Hepatocyte (in vitro differentiated cells): ENCODE measurements at regions not wholly inside any gene's neighbourhood (a gene's known extent, or its start where the extent isn't known, plus 50 kb on each side); places are given as distances from the start of the nearest gene placed in this dataset.

Experiments
- DNase-seq: peaks from one replicate; pipeline ENCODE4 v3.0.0-alpha.2; 2016; ENCODE audit warnings: low spot score
- H2AFZ ChIP-seq: fragments of 200-600 bp; sonication (generic); 2 replicates; pipeline ENCODE4 v1.6.0; 2016; ENCODE audit warnings: antibody characterized with exemption, mild to moderate bottlenecking
- H3K27ac ChIP-seq: fragments of 200-600 bp; sonication (generic); 2 replicates; pipeline ENCODE4 v1.5.1; 2016; ENCODE audit warnings: mild to moderate bottlenecking
- H3K27me3 ChIP-seq: fragments of 200-600 bp; sonication (generic); 2 replicates; pipeline ENCODE4 v1.6.1; 2016
- H3K36me3 ChIP-seq: fragments of 200-600 bp; sonication (generic); replicated peaks from 2 replicates; pipeline ENCODE4 v1.5.1; 2016; ENCODE audit warnings: low read depth; ENCODE audit not compliant: insufficient read depth
- H3K4me1 ChIP-seq: fragments of 200-600 bp; sonication (generic); 2 replicates; pipeline ENCODE4 v1.5.1; 2016; ENCODE audit warnings: mild to moderate bottlenecking, moderate library complexity; ENCODE audit not compliant: insufficient read depth
- H3K4me2 ChIP-seq: fragments of 200-600 bp; sonication (generic); 2 replicates; pipeline ENCODE4 v1.6.0; 2016
- H3K4me3 ChIP-seq: fragments of 200-600 bp; sonication (generic); 2 replicates; pipeline ENCODE4 v1.5.1; 2016; ENCODE audit warnings: mild to moderate bottlenecking
- H3K79me2 ChIP-seq: fragments of 200-600 bp; sonication (generic); 2 replicates; pipeline ENCODE4 v1.6.0; 2017; ENCODE audit warnings: mild to moderate bottlenecking
- H3K9me2 ChIP-seq: fragments of 200-600 bp; sonication (generic); replicated peaks from 2 replicates; pipeline ENCODE4 v1.6.0; 2017; ENCODE audit warnings: mild to moderate bottlenecking; ENCODE audit not compliant: insufficient read depth
- H3K9me3 ChIP-seq: fragments of 200-600 bp; sonication (generic); 2 replicates; pipeline ENCODE4 v1.5.1; 2016; ENCODE audit warnings: low read depth, mild to moderate bottlenecking
- H4K20me1 ChIP-seq: fragments of 200-600 bp; sonication (generic); 2 replicates; pipeline ENCODE4 v1.6.0; 2016; ENCODE audit warnings: mild to moderate bottlenecking; ENCODE audit not compliant: insufficient read depth, poor library complexity, severe bottlenecking
- EZH2 ChIP-seq: fragments of 200-600 bp; sonication (generic); IDR thresholded peaks from 2 replicates; pipeline ENCODE4 v1.6.1; 2016; ENCODE audit warnings: antibody characterized with exemption, mild to moderate bottlenecking, borderline replicate concordance
- EZH2phosphoT487 ChIP-seq: fragments of 200-600 bp; sonication (generic); IDR thresholded peaks from one replicate; pipeline ENCODE4 v1.6.1; 2018; ENCODE audit warnings: antibody characterized with exemption, mild to moderate bottlenecking, low read depth, moderate library complexity; ENCODE audit not compliant: unreplicated experiment, severe bottlenecking
- WGBS: methylation state at CpG from one replicate; pipeline ENCODE4 v1.1.6; 2016; ENCODE audit warnings: low lambda C conversion rate; ENCODE audit errors: missing lambda C conversion rate; 5-methylcytosine and 5-hydroxymethylcytosine counted together
- TF ChIP-seq, protein P1 (sequence below): fragments of 200-600 bp; sonication (generic); IDR thresholded peaks from 2 replicates; pipeline ENCODE4 v1.5.1; 2016; ENCODE audit warnings: antibody characterized with exemption, mild to moderate bottlenecking; ENCODE audit not compliant: poor library complexity

DNA sequence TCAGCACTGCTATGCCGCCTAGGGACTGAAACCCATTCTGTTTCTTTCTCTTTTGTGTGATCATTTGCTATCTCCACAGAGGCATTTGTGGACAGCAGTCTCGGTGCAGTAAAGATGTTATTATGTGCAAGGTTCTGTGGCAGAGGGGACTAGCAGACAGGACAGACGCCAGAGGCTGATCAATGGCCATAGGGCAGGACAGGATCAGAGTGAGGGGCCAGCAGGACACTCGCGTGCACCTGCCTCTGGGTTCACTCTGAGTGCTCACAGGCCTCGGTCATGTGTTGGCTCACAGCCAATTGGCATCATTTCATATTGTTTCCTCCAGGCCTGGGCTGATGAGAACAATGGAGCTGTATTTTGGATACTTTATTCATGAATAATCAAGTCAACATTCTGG lies 212.6 kb downstream of the TGFB2 start:
- no peak overlapping the region for H2AFZ ChIP-seq
- no peak overlapping the region for H3K27ac ChIP-seq
- no peak overlapping the region for H3K4me2 ChIP-seq
- H3K4me1 ChIP-seq: no peaks in the 10 kb centered on the region
- H3K79me2 ChIP-seq: no peaks in the 10 kb centered on the region
- H3K27me3 ChIP-seq: no peaks in the 10 kb centered on the region
- no peaks in the 10 kb centered on the region for H3K9me3 ChIP-seq
- WGBS: 60% methylated on average over 6 of the region's 6 CpGs
- H3K4me3 ChIP-seq: no peak overlapping the region
- no peaks in the 10 kb centered on the region for H3K9me2 ChIP-seq
- no peaks in the 10 kb centered on the region for H4K20me1 ChIP-seq
- no peaks in the 10 kb centered on the region for H3K36me3 ChIP-seq
- TF ChIP-seq, protein P1, sequence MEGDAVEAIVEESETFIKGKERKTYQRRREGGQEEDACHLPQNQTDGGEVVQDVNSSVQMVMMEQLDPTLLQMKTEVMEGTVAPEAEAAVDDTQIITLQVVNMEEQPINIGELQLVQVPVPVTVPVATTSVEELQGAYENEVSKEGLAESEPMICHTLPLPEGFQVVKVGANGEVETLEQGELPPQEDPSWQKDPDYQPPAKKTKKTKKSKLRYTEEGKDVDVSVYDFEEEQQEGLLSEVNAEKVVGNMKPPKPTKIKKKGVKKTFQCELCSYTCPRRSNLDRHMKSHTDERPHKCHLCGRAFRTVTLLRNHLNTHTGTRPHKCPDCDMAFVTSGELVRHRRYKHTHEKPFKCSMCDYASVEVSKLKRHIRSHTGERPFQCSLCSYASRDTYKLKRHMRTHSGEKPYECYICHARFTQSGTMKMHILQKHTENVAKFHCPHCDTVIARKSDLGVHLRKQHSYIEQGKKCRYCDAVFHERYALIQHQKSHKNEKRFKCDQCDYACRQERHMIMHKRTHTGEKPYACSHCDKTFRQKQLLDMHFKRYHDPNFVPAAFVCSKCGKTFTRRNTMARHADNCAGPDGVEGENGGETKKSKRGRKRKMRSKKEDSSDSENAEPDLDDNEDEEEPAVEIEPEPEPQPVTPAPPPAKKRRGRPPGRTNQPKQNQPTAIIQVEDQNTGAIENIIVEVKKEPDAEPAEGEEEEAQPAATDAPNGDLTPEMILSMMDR: no peak
- TF ChIP-seq EZH2 (no peak), EZH2phosphoT487 (no peak)
- DNase-seq: peak; percentile 21

DNA sequence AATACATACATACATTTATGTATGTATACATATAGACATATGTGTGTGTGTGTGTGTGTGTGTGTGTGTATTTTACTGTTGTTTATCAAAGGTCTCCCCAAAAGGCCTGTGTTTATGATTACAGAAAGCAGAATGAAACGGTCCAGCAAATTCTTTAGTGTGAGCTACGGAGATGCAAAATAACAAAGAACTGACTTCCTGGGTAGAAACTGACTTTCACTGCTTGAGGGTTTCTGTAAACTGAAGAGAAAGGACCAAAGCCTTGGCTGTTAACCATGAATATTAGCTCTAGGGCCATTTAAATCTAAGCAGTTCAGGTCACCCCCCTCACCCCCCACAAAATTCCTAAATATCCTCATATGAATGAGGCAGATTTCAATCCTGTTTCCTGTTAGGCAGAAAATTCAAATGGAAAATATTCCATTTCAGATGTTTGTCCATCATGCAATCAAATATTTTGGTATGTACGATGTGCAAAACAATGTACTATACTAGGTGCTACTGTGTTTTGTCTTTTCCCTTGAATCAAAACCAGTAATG lies 213.2 kb downstream of the TGFB2 start:
- WGBS: 69% methylated on average over 3 of the region's 3 CpGs
- Histone ChIP-seq H3K79me2 (no peaks in the 10 kb centered on the region), H3K36me3 (no peaks in the 10 kb centered on the region), H3K9me3 (no peaks in the 10 kb centered on the region), H3K27me3 (no peaks in the 10 kb centered on the region), H3K27ac (no peak overlapping the region), H3K4me3 (no peak overlapping the region), H3K4me2 (no peak overlapping the region), H3K9me2 (no peaks in the 10 kb centered on the region), H2AFZ (no peak overlapping the region), H3K4me1 (no peaks in the 10 kb centered on the region), H4K20me1 (no peaks in the 10 kb centered on the region)
- no peak for TF ChIP-seq EZH2
- TF ChIP-seq EZH2phosphoT487: no peak
- TF ChIP-seq, protein P1: no peak
- no peak for DNase-seq

DNA sequence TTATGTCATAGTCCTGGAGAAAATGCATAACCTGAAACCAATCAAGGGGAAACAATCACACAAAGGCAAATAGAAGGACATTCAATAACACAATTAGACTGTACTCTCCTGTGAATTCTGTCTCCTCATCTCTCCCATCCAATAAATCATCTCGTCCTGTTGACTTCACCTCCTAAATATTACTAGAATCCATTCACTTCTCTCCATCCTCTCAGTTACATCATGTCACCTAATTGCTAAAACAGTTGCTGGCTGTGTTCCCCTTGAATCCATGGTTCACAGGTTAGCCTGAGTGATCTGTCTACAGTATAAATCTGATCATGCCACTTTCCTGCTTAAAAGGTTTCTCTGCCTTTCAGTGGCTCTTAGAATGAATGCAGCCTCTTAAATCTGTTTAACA lies 220.2 kb downstream of the TGFB2 start:
- Histone ChIP-seq H3K36me3 (no peaks in the 10 kb centered on the region), H3K27me3 (no peaks in the 10 kb centered on the region), H3K4me2 (no peak overlapping the region), H3K79me2 (no peaks in the 10 kb centered on the region), H3K9me2 (no peaks in the 10 kb centered on the region), H3K9me3 (no peaks in the 10 kb centered on the region), H3K4me3 (no peak overlapping the region), H3K4me1 (no peaks in the 10 kb centered on the region), H3K27ac (no peak overlapping the region), H4K20me1 (no peaks in the 10 kb centered on the region), H2AFZ (no peak overlapping the region)
- TF ChIP-seq EZH2phosphoT487: no peak
- TF ChIP-seq, protein P1: no peak
- TF ChIP-seq EZH2: no peak
- 94% methylated on average over 1 of the region's 1 CpG for WGBS
- DNase-seq: no peak
